Esophagus muscularis mucosa (tissue), 4 donors: ENCODE measurements at regions not wholly inside any gene's neighbourhood (a gene's known extent, or its start where the extent isn't known, plus 50 kb on each side); places are given as distances from the start of the nearest gene placed in this dataset.

ENCODE experiments used
- DNase-seq: peaks from one replicate; pipeline ENCODE4 v3.0.0-alpha.2; 2017; ENCODE audit errors: extremely low spot score
- H3K27ac ChIP-seq, 4 donors: fragments of 200-600 bp; sonication (generic); replicated peaks in 1 of 4; 1 replicate in 3 of 4; 2 replicates in 1 of 4; pipeline ENCODE4 v1.5.1; 2016 to 2019; ENCODE audit warnings: mild to moderate bottlenecking in 1 of 4
- H3K27me3 ChIP-seq, 4 donors: fragments of 200-600 bp; sonication (generic); one replicate each; pipeline versions ENCODE4 v1.5.1 to v1.6.0; 2016 to 2019
- H3K36me3 ChIP-seq, 4 donors: fragments of 200-600 bp; sonication (generic); one replicate each; pipeline ENCODE4 v1.5.1; 2016 to 2019
- H3K4me1 ChIP-seq, 4 donors: fragments of 200-600 bp; sonication (generic); one replicate each; pipeline ENCODE4 v1.5.1; 2016 to 2019
- H3K4me3 ChIP-seq, 4 donors: fragments of 200-600 bp; sonication (generic); 1 replicate in 2 of 4; 2 replicates in 2 of 4; pipeline ENCODE4 v1.5.1; 2016 to 2019; ENCODE audit warnings: mild to moderate bottlenecking in 4 of 4, moderate library complexity in 1 of 4
- H3K9me3 ChIP-seq, 4 donors: fragments of 200-600 bp; sonication (generic); 1 replicate in 3 of 4; 2 replicates in 1 of 4; pipeline ENCODE4 v1.5.1; 2016 to 2019
- CTCF ChIP-seq, 3 experiments: fragments of 200-600 bp in 2 of 3; fragments of 450-650 bp in 1 of 3; sonication (generic) in 2 of 3; IDR thresholded peaks; one replicate each; pipeline ENCODE4 v1.5.1; 2017 to 2019; ENCODE audit warnings: antibody characterized with exemption in 3 of 3, mild to moderate bottlenecking in 2 of 3, moderate library complexity in 1 of 3
- EP300 ChIP-seq: sonication (generic); formaldehyde crosslinking; IDR thresholded peaks from one replicate; pipeline ENCODE4 v1.6.1; 2017; ENCODE audit warnings: antibody characterized with exemption
- POLR2A ChIP-seq: fragments of 450-650 bp; IDR thresholded peaks from one replicate; pipeline ENCODE4 v1.6.1; 2017; ENCODE audit warnings: antibody characterized with exemption, moderate library complexity, mild to moderate bottlenecking, low read depth
- POLR2AphosphoS5 ChIP-seq, 2 donors: sonication (generic); formaldehyde crosslinking; IDR thresholded peaks; one replicate each; pipeline ENCODE4 v1.6.1; 2017; ENCODE audit warnings: antibody characterized with exemption in 2 of 2
- WGBS: methylation state at CpG from one replicate; pipeline ENCODE4 v1.1.5; 2018; 5-methylcytosine and 5-hydroxymethylcytosine counted together
- intact Hi-C: fragments of 100-400 bp; cut with DNase I; formaldehyde crosslinking; loops from one replicate; pipeline ENCODE4 v1.15.1; 2023

- Histone ChIP-seq H3K4me1 (peaks cover 3 to 17% (median 14%) of the 10 kb centered on the region in 4 donors), H3K27ac (no peak overlapping the region), H3K9me3 (no peaks in the 10 kb centered on the region), H3K27me3 (peaks cover 0 to 49% (median 7%) of the 10 kb centered on the region in 4 donors), H3K4me3 (no peak overlapping the region), H3K36me3 (no peaks in the 10 kb centered on the region)
- intact Hi-C loops: loop anchor here (2.0 to 10.0 kb wide), 2 partner anchors 77 to 381 kb away; no protein-coding TSS in a partner anchor
- WGBS: 82% methylated on average over 4 of the region's 4 CpGs
- TF ChIP-seq POLR2AphosphoS5 (IDR thresholded peaks at IDR 0.05): no peak
- no peak for TF ChIP-seq EP300
- TF ChIP-seq POLR2A: no peak
- no peak for TF ChIP-seq CTCF (IDR thresholded peaks at IDR 0.05)
- no peak for DNase-seq
Measured at GRCh38 chr6:27755768-27756167, 156.4 kb downstream of the OR2B2 start.

- TF ChIP-seq EP300 (no peak), POLR2A (no peak), CTCF (IDR thresholded peaks at IDR 0.05) (no peak), POLR2AphosphoS5 (IDR thresholded peaks at IDR 0.05) (no peak)
- Histone ChIP-seq H3K27me3 (peaks cover 0 to 36% (median 7%) of the 10 kb centered on the region in 4 donors), H3K4me3 (peak overlapping the region; percentile 64 to 84 (median 74)), H3K36me3 (no peaks in the 10 kb centered on the region), H3K27ac (peak overlapping the region in 1 of 4 donors; percentile 5), H3K4me1 (peaks cover 3 to 17% (median 14%) of the 10 kb centered on the region in 4 donors), H3K9me3 (no peaks in the 10 kb centered on the region)
- intact Hi-C loops: loop anchor here (2.0 to 10.0 kb wide), 4 partner anchors 78 to 592 kb away; no protein-coding TSS in a partner anchor
- DNase-seq: no peak
- WGBS: 0% methylated on average over 1 of the region's 1 CpG
Measured at GRCh38 chr6:27754408-27754782, 157.8 kb downstream of the OR2B2 start.

- DNase-seq: no peak
- Histone ChIP-seq H3K4me3 (peak overlapping the region; percentile 64 to 84 (median 74)), H3K27ac (peak overlapping the region in 1 of 4 donors; percentile 5), H3K4me1 (peaks cover 3 to 17% (median 14%) of the 10 kb centered on the region in 4 donors), H3K36me3 (no peaks in the 10 kb centered on the region), H3K9me3 (no peaks in the 10 kb centered on the region), H3K27me3 (peaks cover 0 to 33% (median 7%) of the 10 kb centered on the region in 4 donors)
- WGBS: under 1% methylated on average over 12 of the region's 12 CpGs
- intact Hi-C loops: loop anchor here (2.0 to 10.0 kb wide), 4 partner anchors 79 to 592 kb away; no protein-coding TSS in a partner anchor
- TF ChIP-seq CTCF (IDR thresholded peaks at IDR 0.05) (no peak), POLR2AphosphoS5 (IDR thresholded peaks at IDR 0.05) (no peak), POLR2A (no peak), EP300 (no peak)
Measured at GRCh38 chr6:27753668-27754407, 158.4 kb downstream of the OR2B2 start.

GRCh38 chr6:27752038-27752885 is 159.9 kb downstream of the OR2B2 start:
- peak overlapping the region; percentile 75 to 80 (median 80) for H3K27ac ChIP-seq
- no peak for DNase-seq

More at GRCh38 chr6:27752038-27752885, 159.9 kb downstream of the OR2B2 start:
- WGBS: 13% methylated on average over 24 of the region's 24 CpGs
- TF ChIP-seq POLR2A: no peak
- TF ChIP-seq CTCF (IDR thresholded peaks at IDR 0.05): peak; percentile 73 to 90 (median 75)
- peaks cover 3 to 13% (median 11%) of the 10 kb centered on the region in 4 donors for H3K4me1 ChIP-seq
- H3K36me3 ChIP-seq: no peaks in the 10 kb centered on the region
- intact Hi-C loops: loop anchor here (1.0 to 10.0 kb wide), 4 partner anchors 233 to 590 kb away; no protein-coding TSS in a partner anchor
- peak overlapping the region; percentile 64 to 84 (median 74) for H3K4me3 ChIP-seq
- H3K9me3 ChIP-seq: no peaks in the 10 kb centered on the region
- peaks cover 0 to 28% (median 1%) of the 10 kb centered on the region in 4 donors for H3K27me3 ChIP-seq
